Activated CD4-positive, alpha-beta T cell treated with anti-CD3 and anti-CD28 coated beads, Interleukin-2, amount 10 ng/mL, durations not matched to agents 7 days and 5 days (primary cell): ENCODE measurements at regions not wholly inside any gene's neighbourhood (a gene's known extent, or its start where the extent isn't known, plus 50 kb on each side); places are given as distances from the start of the nearest gene placed in this dataset.
"Not testable (repeated sequence)": the region's sequence is repeated elsewhere in the genome, so short reads cannot be mapped to it uniquely, and the experiment has no call there.

ENCODE experiments used
- CTCF ChIA-PET: fragments of 350-600 bp; sonication (Branson Sonifier 250); formaldehyde crosslinking; loops from one replicate; lab custom pipeline; 2021; ENCODE audit warnings: antibody characterized with exemption; lab: Charles Lee
- POLR2A ChIA-PET: fragments of 350-600 bp; sonication (Branson Sonifier 250); formaldehyde crosslinking; loops from one replicate; lab custom pipeline; 2021; ENCODE audit warnings: antibody characterized with exemption; lab: Charles Lee
- DNase-seq: peaks from one replicate; pipeline ENCODE4 v3.0.0-alpha.2; 2020
- H3K27ac Mint-ChIP-seq: one replicate; pipeline ENCODE4 v1.8.0; 2021; ENCODE audit warnings: mild to moderate bottlenecking, moderate library complexity, mixed read lengths
- H3K27me3 Mint-ChIP-seq: one replicate; pipeline ENCODE4 v1.8.0; 2021; ENCODE audit warnings: mixed read lengths
- H3K36me3 Mint-ChIP-seq: one replicate; pipeline ENCODE4 v1.8.0; 2021; ENCODE audit warnings: low read depth, mixed read lengths
- H3K4me1 Mint-ChIP-seq: one replicate; pipeline ENCODE4 v1.8.0; 2021; ENCODE audit warnings: mixed read lengths
- H3K4me3 Mint-ChIP-seq: one replicate; pipeline ENCODE4 v1.8.0; 2021; ENCODE audit warnings: mild to moderate bottlenecking, moderate library complexity, mixed read lengths
- H3K9me3 Mint-ChIP-seq: one replicate; pipeline ENCODE4 v1.8.0; 2021; ENCODE audit warnings: mixed read lengths

- ChIA-PET CTCF (no interaction called here), POLR2A (no interaction called here)
Observed at GRCh38 chr7:115356139-115356746, 434.3 kb downstream of the MDFIC start.

GRCh38 chr7:115354925-115355324, 433.0 kb downstream of the MDFIC start:
- H3K36me3 Mint-ChIP-seq = no peaks in the 10 kb centered on the region
- H3K27me3 Mint-ChIP-seq = no peaks in the 10 kb centered on the region

More at GRCh38 chr7:115356139-115356746, 434.3 kb downstream of the MDFIC start:
- H3K4me1 Mint-ChIP-seq = no peaks in the 10 kb centered on the region
- DNase-seq = no peak
- no peaks in the 10 kb centered on the region for H3K27me3 Mint-ChIP-seq
- no peak overlapping the region for H3K27ac Mint-ChIP-seq
- H3K4me3 Mint-ChIP-seq = no peak overlapping the region
- no peaks in the 10 kb centered on the region for H3K9me3 Mint-ChIP-seq
- H3K36me3 Mint-ChIP-seq = no peaks in the 10 kb centered on the region

GRCh38 chr7:115352375-115352774, 430.5 kb downstream of the MDFIC start:
- Mint-ChIP-seq H3K9me3 (no peaks in the 10 kb centered on the region), H3K27ac (no peak overlapping the region), H3K36me3 (no peaks in the 10 kb centered on the region), H3K4me1 (no peaks in the 10 kb centered on the region), H3K4me3 (no peak overlapping the region), H3K27me3 (no peaks in the 10 kb centered on the region)
- ChIA-PET POLR2A (no interaction called here), CTCF (no interaction called here)
- DNase-seq = no peak

More at GRCh38 chr7:115354925-115355324, 433.0 kb downstream of the MDFIC start:
- Mint-ChIP-seq H3K27ac (no peak overlapping the region), H3K9me3 (no peaks in the 10 kb centered on the region), H3K4me1 (no peaks in the 10 kb centered on the region), H3K4me3 (no peak overlapping the region)
- ChIA-PET CTCF (no interaction called here), POLR2A (no interaction called here)
- DNase-seq = no peak

- Mint-ChIP-seq H3K4me3 (no peak overlapping the region), H3K27me3 (no peaks in the 10 kb centered on the region), H3K27ac (no peak overlapping the region), H3K9me3 (no peaks in the 10 kb centered on the region), H3K36me3 (no peaks in the 10 kb centered on the region), H3K4me1 (no peaks in the 10 kb centered on the region)
- DNase-seq = no peak
- ChIA-PET CTCF (no interaction called here), POLR2A (no interaction called here)
Observed at GRCh38 chr7:115350764-115351163, 428.9 kb downstream of the MDFIC start.

- H3K4me1 Mint-ChIP-seq = no peaks in the 10 kb centered on the region
- no peak overlapping the region for H3K4me3 Mint-ChIP-seq
- no peak overlapping the region for H3K27ac Mint-ChIP-seq
- H3K36me3 Mint-ChIP-seq = no peaks in the 10 kb centered on the region
- ChIA-PET CTCF (interaction anchor here (0.5 kb wide), 1 partner anchor 141 kb away, joined by 3 read pairs; no protein-coding TSS in a partner anchor), POLR2A (no interaction called here)
- no peaks in the 10 kb centered on the region for H3K27me3 Mint-ChIP-seq
- H3K9me3 Mint-ChIP-seq = no peaks in the 10 kb centered on the region
- DNase-seq = no peak
Observed at GRCh38 chr7:115349635-115350034, 427.7 kb downstream of the MDFIC start.

- Mint-ChIP-seq H3K36me3 (no peaks in the 10 kb centered on the region), H3K9me3 (no peaks in the 10 kb centered on the region), H3K4me3 (no peak overlapping the region), H3K4me1 (no peaks in the 10 kb centered on the region), H3K27ac (no peak overlapping the region), H3K27me3 (no peaks in the 10 kb centered on the region)
- ChIA-PET POLR2A (no interaction called here), CTCF (no interaction called here)
- no peak for DNase-seq
Observed at GRCh38 chr7:115346685-115347084, 424.8 kb downstream of the MDFIC start.

GRCh38 chr7:115340828-115341227, 418.9 kb downstream of the MDFIC start:
- H3K27me3 Mint-ChIP-seq = peaks cover 2% of the 10 kb centered on the region
- no peak overlapping the region for H3K4me3 Mint-ChIP-seq
- H3K4me1 Mint-ChIP-seq = no peaks in the 10 kb centered on the region
- no peak for DNase-seq
- H3K9me3 Mint-ChIP-seq = no peaks in the 10 kb centered on the region
- CTCF ChIA-PET = no interaction called here
- no peaks in the 10 kb centered on the region for H3K36me3 Mint-ChIP-seq
- POLR2A ChIA-PET = no interaction called here
- H3K27ac Mint-ChIP-seq = no peak overlapping the region

- Mint-ChIP-seq H3K36me3 (no peaks in the 10 kb centered on the region), H3K27ac (no peak overlapping the region), H3K9me3 (no peaks in the 10 kb centered on the region), H3K4me1 (no peaks in the 10 kb centered on the region), H3K4me3 (no peak overlapping the region), H3K27me3 (peaks cover 2% of the 10 kb centered on the region)
- CTCF ChIA-PET = no interaction called here
- POLR2A ChIA-PET = no interaction called here
- no peak for DNase-seq
Observed at GRCh38 chr7:115338016-115338415, 416.1 kb downstream of the MDFIC start.

GRCh38 chr7:115332691-115333090, 410.8 kb downstream of the MDFIC start:
- no peaks in the 10 kb centered on the region for H3K4me1 Mint-ChIP-seq
- H3K36me3 Mint-ChIP-seq = no peaks in the 10 kb centered on the region
- no peaks in the 10 kb centered on the region for H3K9me3 Mint-ChIP-seq
- POLR2A ChIA-PET = interaction anchor here (0.6 kb wide), 1 partner anchor 31 kb away, joined by 3 read pairs; no protein-coding TSS in a partner anchor
- CTCF ChIA-PET = no interaction called here
- H3K27me3 Mint-ChIP-seq = no peaks in the 10 kb centered on the region
- no peak overlapping the region for H3K27ac Mint-ChIP-seq
- H3K4me3 Mint-ChIP-seq = no peak overlapping the region
- DNase-seq = no peak

- Mint-ChIP-seq H3K36me3 (no peaks in the 10 kb centered on the region), H3K9me3 (no peaks in the 10 kb centered on the region), H3K4me1 (no peaks in the 10 kb centered on the region), H3K4me3 (no peak overlapping the region), H3K27ac (no peak overlapping the region), H3K27me3 (no peaks in the 10 kb centered on the region)
- CTCF ChIA-PET = no interaction called here
- no peak for DNase-seq
- POLR2A ChIA-PET = no interaction called here
Observed at GRCh38 chr7:115329006-115329405, 407.1 kb downstream of the MDFIC start.

- DNase-seq = no peak
- ChIA-PET CTCF (no interaction called here), POLR2A (no interaction called here)
- Mint-ChIP-seq H3K4me3 (no peak overlapping the region), H3K27me3 (no peaks in the 10 kb centered on the region), H3K4me1 (no peaks in the 10 kb centered on the region), H3K9me3 (no peaks in the 10 kb centered on the region), H3K36me3 (no peaks in the 10 kb centered on the region), H3K27ac (no peak overlapping the region)
Observed at GRCh38 chr7:115328018-115328417, 406.1 kb downstream of the MDFIC start.

GRCh38 chr7:115327326-115327725, 405.4 kb downstream of the MDFIC start:
- Mint-ChIP-seq H3K36me3 (no peaks in the 10 kb centered on the region), H3K9me3 (no peaks in the 10 kb centered on the region), H3K27me3 (no peaks in the 10 kb centered on the region), H3K4me3 (no peak overlapping the region), H3K4me1 (no peaks in the 10 kb centered on the region), H3K27ac (no peak overlapping the region)
- ChIA-PET CTCF (no interaction called here), POLR2A (no interaction called here)
- DNase-seq = no peak

- H3K4me3 Mint-ChIP-seq = no peak overlapping the region
- CTCF ChIA-PET = no interaction called here
- H3K27ac Mint-ChIP-seq = no peak overlapping the region
- no peaks in the 10 kb centered on the region for H3K9me3 Mint-ChIP-seq
- no peaks in the 10 kb centered on the region for H3K36me3 Mint-ChIP-seq
- no peaks in the 10 kb centered on the region for H3K27me3 Mint-ChIP-seq
- no peak for DNase-seq
- H3K4me1 Mint-ChIP-seq = no peaks in the 10 kb centered on the region
- POLR2A ChIA-PET = no interaction called here
Observed at GRCh38 chr7:115319541-115319940, 397.6 kb downstream of the MDFIC start.

GRCh38 chr7:115310316-115310715, 388.4 kb downstream of the MDFIC start:
- H3K27ac Mint-ChIP-seq, POLR2A ChIA-PET, CTCF ChIA-PET, H3K36me3 Mint-ChIP-seq, DNase-seq, H3K4me3 Mint-ChIP-seq, H3K27me3 Mint-ChIP-seq, H3K4me1 Mint-ChIP-seq, H3K9me3 Mint-ChIP-seq: not testable (repeated sequence)
